ENCODE measurements at regions not wholly inside any gene's neighbourhood (a gene's known extent, or its start where the extent isn't known, plus 50 kb on each side); places are given as distances from the start of the nearest gene placed in this dataset.

GRCh38 chr2:182631299-182631698 is 84.8 kb upstream of the DNAJC10 start:
- H3K4me1 ChIP-seq (ENCODE audit: low read depth), result no peaks in the 10 kb centered on the region
- H3K4me3 ChIP-seq, result no peak overlapping the region
- H3K9me3 ChIP-seq (ENCODE audit: low read depth), result no peaks in the 10 kb centered on the region
- DNase-seq (ENCODE audit: low read depth in 1 of 2, low spot score in 1 of 2), result no peak
- H3K27me3 ChIP-seq, result no peaks in the 10 kb centered on the region
- H3K36me3 ChIP-seq, result no peaks in the 10 kb centered on the region
- H3K27ac ChIP-seq, result no peak overlapping the region
- no peak for TF ChIP-seq CTCF (IDR thresholded peaks at IDR 0.05; ENCODE audit: low read depth, low read length)

GRCh38 chr2:182634386-182634785 is 81.7 kb upstream of the DNAJC10 start:
- peaks cover 3% of the 10 kb centered on the region for H3K4me1 ChIP-seq (ENCODE audit: low read depth)

GRCh38 chr2:182636699-182637098 is 79.4 kb upstream of the DNAJC10 start:
- no peaks in the 10 kb centered on the region for H3K27me3 ChIP-seq
- no peak overlapping the region for H3K4me3 ChIP-seq
- H3K27ac ChIP-seq, result no peak overlapping the region
- H3K9me3 ChIP-seq (ENCODE audit: low read depth), result no peaks in the 10 kb centered on the region
- no peak for TF ChIP-seq CTCF (IDR thresholded peaks at IDR 0.05; ENCODE audit: low read depth, low read length)
- peaks cover 3% of the 10 kb centered on the region for H3K4me1 ChIP-seq (ENCODE audit: low read depth)
- no peaks in the 10 kb centered on the region for H3K36me3 ChIP-seq
- peak in 1 of 2 donors; percentile 43 for DNase-seq (ENCODE audit: low read depth in 1 of 2, low spot score in 1 of 2)

More at GRCh38 chr2:182634386-182634785, 81.7 kb upstream of the DNAJC10 start:
- no peaks in the 10 kb centered on the region for H3K27me3 ChIP-seq
- no peak for DNase-seq (ENCODE audit: low read depth in 1 of 2, low spot score in 1 of 2)
- no peaks in the 10 kb centered on the region for H3K36me3 ChIP-seq
- TF ChIP-seq CTCF (IDR thresholded peaks at IDR 0.05; ENCODE audit: low read depth, low read length), result no peak
- H3K27ac ChIP-seq, result no peak overlapping the region
- H3K9me3 ChIP-seq (ENCODE audit: low read depth), result no peaks in the 10 kb centered on the region
- H3K4me3 ChIP-seq, result no peak overlapping the region

GRCh38 chr2:182638667-182639066 is 77.4 kb upstream of the DNAJC10 start:
- no peaks in the 10 kb centered on the region for H3K27me3 ChIP-seq
- TF ChIP-seq CTCF (IDR thresholded peaks at IDR 0.05; ENCODE audit: low read depth, low read length), result no peak
- H3K4me3 ChIP-seq, result no peak overlapping the region
- H3K27ac ChIP-seq, result no peak overlapping the region
- H3K4me1 ChIP-seq (ENCODE audit: low read depth), result peaks cover 3% of the 10 kb centered on the region
- H3K36me3 ChIP-seq, result no peaks in the 10 kb centered on the region
- DNase-seq (ENCODE audit: low read depth in 1 of 2, low spot score in 1 of 2), result no peak
- H3K9me3 ChIP-seq (ENCODE audit: low read depth), result no peaks in the 10 kb centered on the region

- DNase-seq (ENCODE audit: low read depth in 1 of 2, low spot score in 1 of 2), result no peak
- no peak for TF ChIP-seq CTCF (IDR thresholded peaks at IDR 0.05; ENCODE audit: low read depth, low read length)
- Histone ChIP-seq H3K27ac (no peak overlapping the region), H3K9me3 (ENCODE audit: low read depth) (no peaks in the 10 kb centered on the region), H3K4me3 (no peak overlapping the region), H3K27me3 (no peaks in the 10 kb centered on the region), H3K36me3 (no peaks in the 10 kb centered on the region), H3K4me1 (ENCODE audit: low read depth) (peaks cover 3% of the 10 kb centered on the region)
Measured at GRCh38 chr2:182639971-182640370, 76.1 kb upstream of the DNAJC10 start.

- no peaks in the 10 kb centered on the region for H3K36me3 ChIP-seq
- no peaks in the 10 kb centered on the region for H3K9me3 ChIP-seq (ENCODE audit: low read depth)
- no peak for TF ChIP-seq CTCF (IDR thresholded peaks at IDR 0.05; ENCODE audit: low read depth, low read length)
- H3K4me3 ChIP-seq, result no peak overlapping the region
- DNase-seq (ENCODE audit: low read depth in 1 of 2, low spot score in 1 of 2), result peak; percentile 43 to 61
- H3K27me3 ChIP-seq, result no peaks in the 10 kb centered on the region
- peaks cover 3% of the 10 kb centered on the region for H3K4me1 ChIP-seq (ENCODE audit: low read depth)
- no peak overlapping the region for H3K27ac ChIP-seq
Measured at GRCh38 chr2:182642328-182642727, 73.7 kb upstream of the DNAJC10 start.

Data from cardiac muscle cell (in vitro differentiated cells and primary cell).